ENCODE measurements at regions not wholly inside any gene's neighbourhood (a gene's known extent, or its start where the extent isn't known, plus 50 kb on each side); places are given as distances from the start of the nearest gene placed in this dataset.

- TF ChIP-seq CTCF (IDR thresholded peaks at IDR 0.05) (no peak), POLR2A (IDR thresholded peaks at IDR 0.05) (no peak)
Observed at GRCh38 chr10:111298031-111298430, 221.2 kb downstream of the ADRA2A start.
